GM23338 (cell line): ENCODE measurements at regions not wholly inside any gene's neighbourhood (a gene's known extent, or its start where the extent isn't known, plus 50 kb on each side); places are given as distances from the start of the nearest gene placed in this dataset.

ENCODE experiments used
- ATAC-seq: fragments of 200-7000 bp; cut with Tn5 transposase; 3 replicates; pipeline ENCODE4 v1.9.1; 2020
- DNase-seq: peaks from one replicate; pipeline ENCODE4 v3.0.0-alpha.2; 2015; ENCODE audit warnings: low spot score
- H2AFZ ChIP-seq: fragments of 200-600 bp; sonication (generic); 2 replicates; pipeline ENCODE4 v1.8.0; 2016; ENCODE audit warnings: antibody characterized with exemption, mild to moderate bottlenecking, moderate library complexity
- H3F3A ChIP-seq: fragments of 200-600 bp; sonication (generic); replicated peaks from 2 replicates; pipeline ENCODE4 v1.8.0; 2017; ENCODE audit warnings: antibody characterized with exemption, mixed run types, low read depth
- H3K27ac ChIP-seq: fragments of 200-600 bp; sonication (generic); 2 replicates; pipeline ENCODE4 v1.6.1; 2016; ENCODE audit warnings: low read depth
- H3K27me3 ChIP-seq: fragments of 200-600 bp; sonication (generic); 2 replicates; pipeline ENCODE4 v1.8.0; 2016; ENCODE audit warnings: mild to moderate bottlenecking, mixed run types, moderate library complexity; ENCODE audit not compliant: insufficient read depth
- H3K36me3 ChIP-seq: fragments of 200-600 bp; sonication (generic); 2 replicates; pipeline ENCODE4 v1.8.0; 2016; ENCODE audit warnings: mild to moderate bottlenecking; ENCODE audit not compliant: insufficient read depth
- H3K4me1 ChIP-seq: fragments of 200-600 bp; sonication (generic); 2 replicates; pipeline ENCODE4 v1.8.0; 2016; ENCODE audit warnings: mild to moderate bottlenecking, moderate library complexity; ENCODE audit not compliant: insufficient read depth
- H3K4me2 ChIP-seq: fragments of 200-600 bp; sonication (generic); 2 replicates; pipeline ENCODE4 v1.7.1; 2017; ENCODE audit warnings: mixed run types
- H3K4me3 ChIP-seq: fragments of 200-600 bp; sonication (generic); 2 replicates; pipeline ENCODE4 v1.6.1; 2016; ENCODE audit warnings: mixed run types
- H3K79me2 ChIP-seq: fragments of 200-600 bp; sonication (generic); replicated peaks from 2 replicates; pipeline ENCODE4 v1.8.0; 2017; ENCODE audit warnings: mild to moderate bottlenecking; ENCODE audit not compliant: insufficient read depth
- H3K9me2 ChIP-seq: fragments of 200-600 bp; sonication (generic); 2 replicates; pipeline ENCODE4 v1.8.0; 2017; ENCODE audit not compliant: insufficient read depth
- H4K20me1 ChIP-seq: fragments of 200-600 bp; sonication (generic); replicated peaks from 2 replicates; pipeline ENCODE4 v1.8.0; 2017; ENCODE audit warnings: mild to moderate bottlenecking; ENCODE audit not compliant: insufficient read depth
- H3K27ac Mint-ChIP-seq: 2 replicates; pipeline ENCODE4 v1.8.0; 2020; ENCODE audit warnings: inconsistent platforms, mild to moderate bottlenecking, moderate library complexity, mixed read lengths
- H3K27me3 Mint-ChIP-seq: 3 replicates; pipeline ENCODE4 v1.8.0; 2022; ENCODE audit warnings: low read depth, mild to moderate bottlenecking, moderate library complexity, mixed read lengths, inconsistent platforms; ENCODE audit not compliant: insufficient read depth, poor library complexity
- H3K36me3 Mint-ChIP-seq: 3 replicates; pipeline ENCODE4 v1.8.0; 2021; ENCODE audit warnings: low read depth, mild to moderate bottlenecking, inconsistent platforms, moderate library complexity, mixed read lengths
- H3K4me1 Mint-ChIP-seq: 3 replicates; pipeline ENCODE4 v1.8.0; 2020; ENCODE audit warnings: mild to moderate bottlenecking, inconsistent platforms, mixed read lengths
- H3K4me3 Mint-ChIP-seq: 3 replicates; pipeline ENCODE4 v1.8.0; 2021; ENCODE audit warnings: moderate library complexity, mild to moderate bottlenecking, inconsistent platforms, mixed read lengths
- H3K9me3 Mint-ChIP-seq: 3 replicates; pipeline ENCODE4 v1.8.0; 2020; ENCODE audit warnings: moderate library complexity, mild to moderate bottlenecking, inconsistent platforms, mixed read lengths
- CREB1 ChIP-seq: fragments of 250-450 bp; sonication (Bioruptor Pico); IDR thresholded peaks from 2 replicates; pipeline ENCODE4 v1.5.0; 2020; ENCODE audit warnings: low read depth, mild to moderate bottlenecking, moderate library complexity
- EZH2 ChIP-seq: fragments of 200-600 bp; sonication (generic); IDR thresholded peaks from one replicate; pipeline ENCODE4 v1.8.0; 2017; ENCODE audit warnings: antibody characterized with exemption, mild to moderate bottlenecking, low read depth; ENCODE audit not compliant: unreplicated experiment
- EZH2phosphoT487 ChIP-seq: fragments of 200-600 bp; sonication (generic); IDR thresholded peaks from one replicate; pipeline ENCODE4 v1.8.1; 2018; ENCODE audit warnings: antibody characterized with exemption; ENCODE audit not compliant: unreplicated experiment
- JUNB ChIP-seq: IDR thresholded peaks from one replicate; pipeline ENCODE4 v1.6.1; 2016; ENCODE audit warnings: antibody characterized with exemption; ENCODE audit not compliant: unreplicated experiment
- NANOG ChIP-seq: IDR thresholded peaks from 2 replicates; pipeline ENCODE4 v1.6.1; 2016; ENCODE audit warnings: antibody characterized with exemption, borderline replicate concordance
- POLR2AphosphoS5 ChIP-seq: IDR thresholded peaks from 2 replicates; pipeline ENCODE4 v1.6.1; 2016; ENCODE audit warnings: antibody characterized with exemption, low read depth
- STAT1 ChIP-seq: IDR thresholded peaks from one replicate; pipeline ENCODE4 v1.6.1; 2016; ENCODE audit warnings: antibody characterized with exemption; ENCODE audit not compliant: unreplicated experiment
- ZNF114 ChIP-seq: fragments of 250-450 bp; sonication (Bioruptor Pico); IDR thresholded peaks from 2 replicates; pipeline ENCODE4 v1.5.0; 2020; ENCODE audit warnings: mild to moderate bottlenecking, moderate library complexity
- ZNF331 ChIP-seq: fragments of 250-450 bp; sonication (Bioruptor Pico); IDR thresholded peaks from 2 replicates; pipeline ENCODE4 v1.5.0; 2020; ENCODE audit warnings: low read depth, mild to moderate bottlenecking, moderate library complexity
- TF ChIP-seq, protein P1 (sequence below): IDR thresholded peaks from 2 replicates; pipeline ENCODE4 v1.6.1; 2016; ENCODE audit warnings: antibody characterized with exemption
- TF ChIP-seq, protein P2 (sequence below): fragments of 250-450 bp; sonication (Bioruptor Pico); IDR thresholded peaks from 2 replicates; pipeline ENCODE4 v1.5.0; 2020; ENCODE audit warnings: mild to moderate bottlenecking, moderate library complexity
- TF ChIP-seq, protein P3 (sequence below), 2 experiments: fragments of 200-600 bp in 1 of 2; sonication (generic) in 1 of 2; conservative IDR thresholded peaks; 2 replicates each; pipeline versions ENCODE4 v1.5.1 to v1.6.1; 2016 to 2017; ENCODE audit warnings: antibody characterized with exemption in 2 of 2, low read depth in 2 of 2, mild to moderate bottlenecking in 2 of 2, moderate library complexity in 1 of 2
- TF ChIP-seq, protein P4 (sequence below): IDR thresholded peaks from one replicate; pipeline ENCODE4 v1.6.1; 2018; ENCODE audit warnings: antibody characterized with exemption; ENCODE audit not compliant: unreplicated experiment

DNA sequence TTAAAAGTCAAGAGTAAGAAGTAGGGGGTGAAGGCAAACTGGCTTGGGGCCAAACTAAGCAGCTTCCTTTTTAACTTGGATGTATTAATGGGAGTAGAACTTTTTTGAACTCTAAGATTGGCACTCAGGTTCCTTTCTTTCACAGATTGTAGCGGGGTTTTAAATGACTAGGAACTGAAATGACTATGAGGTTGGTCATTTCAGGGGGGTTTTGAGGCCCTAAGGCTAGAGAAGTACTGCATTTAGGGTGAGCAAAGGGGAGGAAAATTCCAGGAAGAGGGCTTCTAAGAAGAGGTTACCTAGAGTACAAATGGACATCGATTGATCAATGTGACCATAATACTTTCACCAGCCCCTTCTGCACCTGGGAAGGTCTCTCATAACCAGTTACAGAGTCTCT is 381.8 kb downstream of the MLLT3 start:
- Mint-ChIP-seq H3K4me3 (no peak overlapping the region), H3K4me1 (peaks cover 12% of the 10 kb centered on the region), H3K9me3 (peaks cover 21% of the 10 kb centered on the region), H3K36me3 (peaks cover 17% of the 10 kb centered on the region), H3K27ac (no peak overlapping the region), H3K27me3 (no peaks in the 10 kb centered on the region)
- Histone ChIP-seq H3K27me3 (no peaks in the 10 kb centered on the region), H3F3A (no peaks in the 10 kb centered on the region), H3K36me3 (peaks cover 7% of the 10 kb centered on the region; the same call in 1 of the 2 replicates), H3K4me3 (no peak overlapping the region), H3K79me2 (no peaks in the 10 kb centered on the region), H3K9me2 (peaks cover 12% of the 10 kb centered on the region; the same call in 1 of the 2 replicates), H3K4me1 (peaks cover 7% of the 10 kb centered on the region; the same call in 1 of the 2 replicates), H3K4me2 (no peak overlapping the region), H4K20me1 (no peaks in the 10 kb centered on the region), H2AFZ (no peak overlapping the region), H3K27ac (no peak overlapping the region)
- no peak for ATAC-seq
- DNase-seq: no peak
- TF ChIP-seq JUNB: no peak
- no peak for TF ChIP-seq ZNF331
- TF ChIP-seq EZH2phosphoT487: no peak
- TF ChIP-seq, protein P1, sequence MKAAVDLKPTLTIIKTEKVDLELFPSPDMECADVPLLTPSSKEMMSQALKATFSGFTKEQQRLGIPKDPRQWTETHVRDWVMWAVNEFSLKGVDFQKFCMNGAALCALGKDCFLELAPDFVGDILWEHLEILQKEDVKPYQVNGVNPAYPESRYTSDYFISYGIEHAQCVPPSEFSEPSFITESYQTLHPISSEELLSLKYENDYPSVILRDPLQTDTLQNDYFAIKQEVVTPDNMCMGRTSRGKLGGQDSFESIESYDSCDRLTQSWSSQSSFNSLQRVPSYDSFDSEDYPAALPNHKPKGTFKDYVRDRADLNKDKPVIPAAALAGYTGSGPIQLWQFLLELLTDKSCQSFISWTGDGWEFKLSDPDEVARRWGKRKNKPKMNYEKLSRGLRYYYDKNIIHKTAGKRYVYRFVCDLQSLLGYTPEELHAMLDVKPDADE: no peak
- TF ChIP-seq CREB1 (CRISPR knock-in tag): no peak
- TF ChIP-seq POLR2AphosphoS5: no peak
- TF ChIP-seq NANOG: no peak
- TF ChIP-seq ZNF114 (CRISPR knock-in tag): no peak
- no peak for TF ChIP-seq EZH2
- no peak for TF ChIP-seq STAT1
- TF ChIP-seq, protein P2, sequence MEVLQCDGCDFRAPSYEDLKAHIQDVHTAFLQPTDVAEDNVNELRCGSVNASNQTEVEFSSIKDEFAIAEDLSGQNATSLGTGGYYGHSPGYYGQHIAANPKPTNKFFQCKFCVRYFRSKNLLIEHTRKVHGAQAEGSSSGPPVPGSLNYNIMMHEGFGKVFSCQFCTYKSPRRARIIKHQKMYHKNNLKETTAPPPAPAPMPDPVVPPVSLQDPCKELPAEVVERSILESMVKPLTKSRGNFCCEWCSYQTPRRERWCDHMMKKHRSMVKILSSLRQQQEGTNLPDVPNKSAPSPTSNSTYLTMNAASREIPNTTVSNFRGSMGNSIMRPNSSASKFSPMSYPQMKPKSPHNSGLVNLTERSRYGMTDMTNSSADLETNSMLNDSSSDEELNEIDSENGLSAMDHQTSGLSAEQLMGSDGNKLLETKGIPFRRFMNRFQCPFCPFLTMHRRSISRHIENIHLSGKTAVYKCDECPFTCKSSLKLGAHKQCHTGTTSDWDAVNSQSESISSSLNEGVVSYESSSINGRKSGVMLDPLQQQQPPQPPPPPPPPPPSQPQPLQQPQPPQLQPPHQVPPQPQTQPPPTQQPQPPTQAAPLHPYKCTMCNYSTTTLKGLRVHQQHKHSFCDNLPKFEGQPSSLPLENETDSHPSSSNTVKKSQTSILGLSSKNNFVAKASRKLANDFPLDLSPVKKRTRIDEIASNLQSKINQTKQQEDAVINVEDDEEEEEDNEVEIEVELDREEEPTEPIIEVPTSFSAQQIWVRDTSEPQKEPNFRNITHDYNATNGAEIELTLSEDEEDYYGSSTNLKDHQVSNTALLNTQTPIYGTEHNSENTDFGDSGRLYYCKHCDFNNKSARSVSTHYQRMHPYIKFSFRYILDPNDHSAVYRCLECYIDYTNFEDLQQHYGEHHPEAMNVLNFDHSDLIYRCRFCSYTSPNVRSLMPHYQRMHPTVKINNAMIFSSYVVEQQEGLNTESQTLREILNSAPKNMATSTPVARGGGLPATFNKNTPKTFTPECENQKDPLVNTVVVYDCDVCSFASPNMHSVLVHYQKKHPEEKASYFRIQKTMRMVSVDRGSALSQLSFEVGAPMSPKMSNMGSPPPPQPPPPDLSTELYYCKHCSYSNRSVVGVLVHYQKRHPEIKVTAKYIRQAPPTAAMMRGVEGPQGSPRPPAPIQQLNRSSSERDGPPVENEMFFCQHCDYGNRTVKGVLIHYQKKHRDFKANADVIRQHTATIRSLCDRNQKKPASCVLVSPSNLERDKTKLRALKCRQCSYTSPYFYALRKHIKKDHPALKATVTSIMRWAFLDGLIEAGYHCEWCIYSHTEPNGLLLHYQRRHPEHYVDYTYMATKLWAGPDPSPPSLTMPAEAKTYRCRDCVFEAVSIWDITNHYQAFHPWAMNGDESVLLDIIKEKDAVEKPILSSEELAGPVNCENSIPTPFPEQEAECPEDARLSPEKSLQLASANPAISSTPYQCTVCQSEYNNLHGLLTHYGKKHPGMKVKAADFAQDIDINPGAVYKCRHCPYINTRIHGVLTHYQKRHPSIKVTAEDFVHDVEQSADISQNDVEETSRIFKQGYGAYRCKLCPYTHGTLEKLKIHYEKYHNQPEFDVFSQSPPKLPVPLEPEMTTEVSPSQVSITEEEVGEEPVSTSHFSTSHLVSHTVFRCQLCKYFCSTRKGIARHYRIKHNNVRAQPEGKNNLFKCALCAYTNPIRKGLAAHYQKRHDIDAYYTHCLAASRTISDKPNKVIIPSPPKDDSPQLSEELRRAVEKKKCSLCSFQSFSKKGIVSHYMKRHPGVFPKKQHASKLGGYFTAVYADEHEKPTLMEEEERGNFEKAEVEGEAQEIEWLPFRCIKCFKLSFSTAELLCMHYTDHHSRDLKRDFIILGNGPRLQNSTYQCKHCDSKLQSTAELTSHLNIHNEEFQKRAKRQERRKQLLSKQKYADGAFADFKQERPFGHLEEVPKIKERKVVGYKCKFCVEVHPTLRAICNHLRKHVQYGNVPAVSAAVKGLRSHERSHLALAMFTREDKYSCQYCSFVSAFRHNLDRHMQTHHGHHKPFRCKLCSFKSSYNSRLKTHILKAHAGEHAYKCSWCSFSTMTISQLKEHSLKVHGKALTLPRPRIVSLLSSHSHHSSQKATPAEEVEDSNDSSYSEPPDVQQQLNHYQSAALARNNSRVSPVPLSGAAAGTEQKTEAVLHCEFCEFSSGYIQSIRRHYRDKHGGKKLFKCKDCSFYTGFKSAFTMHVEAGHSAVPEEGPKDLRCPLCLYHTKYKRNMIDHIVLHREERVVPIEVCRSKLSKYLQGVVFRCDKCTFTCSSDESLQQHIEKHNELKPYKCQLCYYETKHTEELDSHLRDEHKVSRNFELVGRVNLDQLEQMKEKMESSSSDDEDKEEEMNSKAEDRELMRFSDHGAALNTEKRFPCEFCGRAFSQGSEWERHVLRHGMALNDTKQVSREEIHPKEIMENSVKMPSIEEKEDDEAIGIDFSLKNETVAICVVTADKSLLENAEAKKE (CRISPR knock-in tag): no peak
- TF ChIP-seq, protein P3, sequence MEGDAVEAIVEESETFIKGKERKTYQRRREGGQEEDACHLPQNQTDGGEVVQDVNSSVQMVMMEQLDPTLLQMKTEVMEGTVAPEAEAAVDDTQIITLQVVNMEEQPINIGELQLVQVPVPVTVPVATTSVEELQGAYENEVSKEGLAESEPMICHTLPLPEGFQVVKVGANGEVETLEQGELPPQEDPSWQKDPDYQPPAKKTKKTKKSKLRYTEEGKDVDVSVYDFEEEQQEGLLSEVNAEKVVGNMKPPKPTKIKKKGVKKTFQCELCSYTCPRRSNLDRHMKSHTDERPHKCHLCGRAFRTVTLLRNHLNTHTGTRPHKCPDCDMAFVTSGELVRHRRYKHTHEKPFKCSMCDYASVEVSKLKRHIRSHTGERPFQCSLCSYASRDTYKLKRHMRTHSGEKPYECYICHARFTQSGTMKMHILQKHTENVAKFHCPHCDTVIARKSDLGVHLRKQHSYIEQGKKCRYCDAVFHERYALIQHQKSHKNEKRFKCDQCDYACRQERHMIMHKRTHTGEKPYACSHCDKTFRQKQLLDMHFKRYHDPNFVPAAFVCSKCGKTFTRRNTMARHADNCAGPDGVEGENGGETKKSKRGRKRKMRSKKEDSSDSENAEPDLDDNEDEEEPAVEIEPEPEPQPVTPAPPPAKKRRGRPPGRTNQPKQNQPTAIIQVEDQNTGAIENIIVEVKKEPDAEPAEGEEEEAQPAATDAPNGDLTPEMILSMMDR (conservative IDR thresholded peaks at IDR 0.05; ENCODE audit: low read depth in 2 of 2): no peak
- TF ChIP-seq, protein P4, sequence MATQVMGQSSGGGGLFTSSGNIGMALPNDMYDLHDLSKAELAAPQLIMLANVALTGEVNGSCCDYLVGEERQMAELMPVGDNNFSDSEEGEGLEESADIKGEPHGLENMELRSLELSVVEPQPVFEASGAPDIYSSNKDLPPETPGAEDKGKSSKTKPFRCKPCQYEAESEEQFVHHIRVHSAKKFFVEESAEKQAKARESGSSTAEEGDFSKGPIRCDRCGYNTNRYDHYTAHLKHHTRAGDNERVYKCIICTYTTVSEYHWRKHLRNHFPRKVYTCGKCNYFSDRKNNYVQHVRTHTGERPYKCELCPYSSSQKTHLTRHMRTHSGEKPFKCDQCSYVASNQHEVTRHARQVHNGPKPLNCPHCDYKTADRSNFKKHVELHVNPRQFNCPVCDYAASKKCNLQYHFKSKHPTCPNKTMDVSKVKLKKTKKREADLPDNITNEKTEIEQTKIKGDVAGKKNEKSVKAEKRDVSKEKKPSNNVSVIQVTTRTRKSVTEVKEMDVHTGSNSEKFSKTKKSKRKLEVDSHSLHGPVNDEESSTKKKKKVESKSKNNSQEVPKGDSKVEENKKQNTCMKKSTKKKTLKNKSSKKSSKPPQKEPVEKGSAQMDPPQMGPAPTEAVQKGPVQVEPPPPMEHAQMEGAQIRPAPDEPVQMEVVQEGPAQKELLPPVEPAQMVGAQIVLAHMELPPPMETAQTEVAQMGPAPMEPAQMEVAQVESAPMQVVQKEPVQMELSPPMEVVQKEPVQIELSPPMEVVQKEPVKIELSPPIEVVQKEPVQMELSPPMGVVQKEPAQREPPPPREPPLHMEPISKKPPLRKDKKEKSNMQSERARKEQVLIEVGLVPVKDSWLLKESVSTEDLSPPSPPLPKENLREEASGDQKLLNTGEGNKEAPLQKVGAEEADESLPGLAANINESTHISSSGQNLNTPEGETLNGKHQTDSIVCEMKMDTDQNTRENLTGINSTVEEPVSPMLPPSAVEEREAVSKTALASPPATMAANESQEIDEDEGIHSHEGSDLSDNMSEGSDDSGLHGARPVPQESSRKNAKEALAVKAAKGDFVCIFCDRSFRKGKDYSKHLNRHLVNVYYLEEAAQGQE: no peak
